Cerebellar cortex (tissue), 1 donor: ENCODE measurements at regions not wholly inside any gene's neighbourhood (a gene's known extent, or its start where the extent isn't known, plus 50 kb on each side); places are given as distances from the start of the nearest gene placed in this dataset.

Source experiments
- DNase-seq: peaks from one replicate; pipeline ENCODE4 v3.0.0-alpha.2; 2015; ENCODE audit warnings: low spot score

DNA sequence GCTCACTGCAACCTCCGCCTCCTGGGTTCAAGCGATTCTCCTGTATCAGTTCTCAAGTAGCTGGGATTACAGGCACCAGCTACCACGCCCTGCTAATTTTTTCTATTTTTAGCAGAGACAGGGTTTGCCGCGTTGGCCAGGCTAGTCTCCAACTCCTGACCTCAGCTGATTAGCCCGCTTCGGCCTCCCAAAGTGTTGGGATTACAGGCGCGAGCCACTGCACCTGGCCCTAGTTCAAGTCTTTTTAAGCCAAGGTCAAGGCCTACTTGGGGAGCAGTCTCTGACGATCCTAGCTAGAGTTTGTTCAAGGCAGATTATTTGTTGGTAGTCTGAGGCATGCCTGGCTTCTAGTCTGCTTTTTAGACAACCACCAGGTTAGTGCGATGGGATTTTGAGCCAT lies 709.5 kb upstream of the COBL start:
- DNase-seq = no peak

DNA sequence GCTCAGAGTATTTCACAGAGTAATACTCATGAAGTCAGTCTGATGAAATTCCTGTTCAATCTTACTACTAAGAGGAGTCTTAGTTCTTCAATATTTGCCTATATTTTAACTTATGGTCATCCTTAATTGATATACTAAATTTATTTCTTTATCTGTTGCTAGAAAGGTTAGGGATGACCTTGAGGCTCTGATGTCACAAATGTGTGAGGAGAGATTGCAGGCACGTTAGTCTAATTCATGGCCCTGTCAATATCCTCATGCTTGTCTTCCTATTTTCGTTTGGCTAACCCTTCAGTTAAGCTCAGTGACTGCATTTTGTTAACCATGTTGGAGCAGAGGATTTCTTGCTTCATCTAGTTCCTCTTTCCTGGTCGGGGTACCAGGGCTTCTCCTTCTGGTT lies 704.7 kb upstream of the COBL start:
- no peak for DNase-seq

DNA sequence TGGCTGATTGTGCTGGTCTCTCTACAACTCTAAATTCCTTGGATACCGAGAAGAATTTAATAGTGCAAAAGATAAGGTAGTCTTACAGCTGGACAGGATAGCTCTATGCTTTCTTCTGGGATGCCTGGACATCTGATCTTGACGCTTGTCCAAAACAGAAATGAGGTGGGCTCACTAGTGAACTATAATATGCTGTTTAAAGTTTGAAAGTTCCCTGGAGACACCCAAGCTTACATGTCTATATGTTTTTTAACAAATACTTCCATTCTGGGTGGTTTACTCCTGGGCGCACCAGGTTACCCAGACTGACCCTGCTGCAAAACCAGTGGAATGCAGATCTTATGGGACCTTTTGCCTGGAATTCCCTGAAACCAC lies 702.1 kb upstream of the COBL start:
- DNase-seq = no peak

DNA sequence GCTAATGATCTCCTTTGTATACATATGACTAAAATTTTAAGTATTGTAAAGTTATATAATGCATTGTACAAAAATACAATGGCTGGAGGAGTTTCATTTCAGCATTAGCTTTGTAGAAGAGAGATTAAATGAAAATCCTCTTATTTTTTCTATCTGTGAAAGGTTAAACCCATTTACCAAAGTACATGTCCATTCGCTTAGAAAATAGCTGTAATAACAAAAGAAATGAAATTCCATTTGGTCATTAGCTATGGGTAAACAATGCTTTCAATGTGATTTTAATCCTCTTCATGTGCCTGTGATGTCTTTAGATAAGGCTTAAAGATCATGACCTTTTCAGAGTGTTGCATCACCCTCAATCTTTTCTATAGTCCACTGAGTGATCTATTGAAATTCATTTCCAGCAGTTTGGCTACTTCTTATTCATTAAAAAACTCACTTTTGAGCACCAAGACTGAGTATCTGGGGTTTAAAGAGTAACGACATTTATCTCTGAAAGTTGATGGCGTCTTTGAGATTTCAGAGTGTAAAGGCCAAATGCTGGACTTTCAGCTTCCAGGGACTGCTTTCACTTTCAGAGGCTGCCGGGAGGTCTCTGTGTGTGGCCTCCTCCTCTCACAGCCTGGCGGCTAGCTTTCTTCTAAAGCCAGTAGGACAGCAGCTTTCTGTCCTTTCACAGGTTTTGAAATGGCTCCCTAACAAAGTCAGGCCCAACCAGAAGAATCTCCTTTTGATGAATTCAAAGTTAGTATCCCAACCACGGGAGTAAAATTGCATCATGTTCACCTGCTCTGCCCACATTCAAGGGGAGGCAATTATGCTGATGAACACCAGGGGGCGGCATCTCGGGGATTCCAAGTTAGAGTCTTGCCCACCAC lies 701.4 kb upstream of the COBL start:
- no peak for DNase-seq

DNA sequence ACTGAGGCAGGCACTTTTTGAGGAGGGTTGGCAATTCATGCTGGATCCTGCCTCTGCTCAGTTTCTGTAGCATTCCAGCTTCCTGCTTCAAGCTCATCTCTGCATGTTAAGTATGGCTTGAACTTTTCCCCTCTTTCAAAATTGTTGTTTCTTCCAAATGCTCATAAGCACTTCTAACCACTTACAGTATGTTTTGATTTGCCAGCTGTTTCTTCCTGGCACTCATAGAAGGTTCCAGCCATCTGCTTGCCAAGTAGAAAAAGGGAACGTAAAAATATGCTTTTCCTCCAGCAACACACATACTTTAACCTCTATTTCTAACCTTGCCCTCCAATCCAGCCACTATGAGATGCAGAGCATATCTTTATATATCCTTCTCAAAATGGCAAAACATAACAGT lies 692.6 kb upstream of the COBL start:
- DNase-seq = no peak

DNA sequence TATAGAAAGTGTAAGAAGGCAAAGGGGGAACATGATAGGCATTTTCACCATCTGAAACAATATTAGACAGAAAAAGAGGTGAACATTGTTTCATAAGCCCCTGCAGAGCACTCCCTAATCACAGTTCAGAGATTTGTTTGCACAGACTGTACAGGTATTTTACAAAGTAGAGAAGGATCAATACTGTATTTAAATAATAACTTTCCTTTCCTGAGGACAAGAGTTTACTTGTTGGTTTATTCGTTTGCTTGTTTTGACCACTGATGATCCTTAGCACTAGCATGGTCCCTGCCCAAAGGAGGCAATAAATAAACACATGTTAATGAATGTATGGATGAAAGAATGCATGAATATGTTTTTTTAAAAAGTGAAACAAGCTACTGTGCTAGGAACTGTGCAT lies 690.1 kb upstream of the COBL start:
- DNase-seq = no peak

DNA sequence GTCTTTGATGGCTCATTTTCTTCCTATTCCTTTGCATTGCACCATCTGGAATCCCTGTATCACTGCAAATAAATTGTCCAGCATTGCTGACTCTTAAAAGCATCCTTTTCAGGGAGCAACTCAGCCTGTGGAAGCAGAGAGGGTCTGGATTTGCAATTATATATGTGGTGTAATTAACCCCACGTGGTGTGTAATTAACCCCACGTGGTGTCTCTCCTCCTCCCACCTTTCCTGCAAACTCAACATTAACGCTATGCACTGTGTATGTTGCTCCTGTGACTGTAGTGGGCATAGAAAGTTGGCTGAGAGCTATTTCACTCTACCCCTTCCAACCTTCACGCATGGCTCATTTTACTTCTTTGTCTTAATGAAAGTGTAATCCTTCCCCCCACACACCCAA lies 689.0 kb upstream of the COBL start:
- DNase-seq = no peak

DNA sequence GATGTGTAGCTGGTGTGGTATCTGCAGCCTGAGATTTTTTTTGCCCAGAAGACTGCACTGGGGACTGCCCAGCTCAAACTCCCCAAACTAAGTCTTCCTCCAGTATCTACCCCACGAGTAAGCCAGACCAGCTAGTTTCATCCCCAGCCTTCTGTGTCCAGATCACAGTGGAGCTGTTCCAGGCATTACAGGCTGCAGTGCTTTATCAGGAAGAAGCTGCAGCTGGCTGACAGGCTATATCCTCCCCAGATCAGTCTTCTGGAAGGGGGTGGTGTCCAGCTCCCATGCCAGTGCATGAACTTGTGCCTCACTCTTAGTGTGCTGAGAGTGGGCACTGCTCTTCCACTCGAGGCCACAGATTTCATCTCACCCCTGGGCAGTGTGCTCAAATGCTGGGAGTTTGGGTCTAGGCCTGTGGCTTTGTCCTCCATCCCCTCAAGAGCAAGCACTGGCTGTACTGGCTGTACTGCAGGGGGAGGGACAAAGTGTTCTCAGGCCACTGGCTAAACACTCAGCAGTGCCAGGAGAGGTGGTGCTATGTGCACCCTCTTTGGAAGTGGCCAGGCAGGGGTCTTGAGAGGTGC lies 679.1 kb upstream of the COBL start:
- DNase-seq = no peak

DNA sequence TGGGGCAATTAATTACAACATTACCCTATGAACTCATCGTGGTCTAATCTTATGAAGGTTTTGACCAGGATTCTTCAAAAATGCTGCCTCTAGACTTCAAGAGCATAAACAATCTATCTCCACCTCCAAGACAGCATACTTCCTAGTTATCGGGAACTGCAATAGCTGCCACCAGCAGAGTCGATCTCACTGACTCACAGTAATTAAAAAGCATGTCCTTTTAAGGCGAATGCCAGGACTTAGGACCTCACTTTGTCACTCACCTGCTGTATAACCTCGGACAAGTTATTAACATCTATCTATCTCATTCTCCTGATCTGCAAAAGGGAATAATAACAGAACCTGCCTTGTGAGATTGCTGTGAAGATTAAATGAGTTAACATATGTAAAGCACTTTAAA lies 666.0 kb upstream of the COBL start:
- no peak for DNase-seq

DNA sequence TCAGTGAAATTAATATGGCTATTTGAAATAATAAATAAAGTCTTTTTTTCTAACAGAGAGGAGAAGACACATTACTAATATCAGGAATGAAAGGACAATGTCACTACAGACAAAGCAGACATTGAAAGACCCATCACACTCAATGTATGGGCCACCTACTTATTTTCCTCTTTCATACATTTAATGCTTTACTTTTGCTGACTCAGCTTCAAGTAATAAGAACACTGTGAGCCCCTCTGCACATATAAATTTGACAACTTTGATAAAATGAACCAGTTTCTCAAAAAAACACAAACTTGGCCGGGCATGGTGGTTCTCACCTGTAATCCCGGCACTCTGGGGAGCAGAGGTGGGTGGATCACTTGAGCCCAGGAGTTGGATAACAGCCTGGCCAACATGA lies 664.2 kb upstream of the COBL start:
- DNase-seq = no peak

DNA sequence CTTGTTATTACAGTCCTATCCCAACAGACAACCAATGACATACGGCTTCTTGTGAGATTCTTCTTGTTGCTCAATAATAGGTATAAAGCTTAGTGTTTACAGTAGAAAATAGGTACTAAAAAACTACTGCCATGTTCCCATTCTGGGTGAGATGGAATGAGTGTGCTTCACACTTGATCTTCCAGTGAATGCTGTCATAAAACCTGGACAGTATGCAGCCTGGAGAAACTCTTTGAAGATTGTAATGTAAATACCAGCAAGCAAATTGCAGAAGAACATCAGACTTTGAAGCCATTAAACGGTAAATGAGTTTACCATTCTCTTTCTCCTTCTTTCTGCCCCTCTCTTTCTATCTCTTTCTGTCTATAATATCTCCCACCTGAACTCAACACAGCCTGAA lies 663.7 kb upstream of the COBL start:
- DNase-seq = no peak

DNA sequence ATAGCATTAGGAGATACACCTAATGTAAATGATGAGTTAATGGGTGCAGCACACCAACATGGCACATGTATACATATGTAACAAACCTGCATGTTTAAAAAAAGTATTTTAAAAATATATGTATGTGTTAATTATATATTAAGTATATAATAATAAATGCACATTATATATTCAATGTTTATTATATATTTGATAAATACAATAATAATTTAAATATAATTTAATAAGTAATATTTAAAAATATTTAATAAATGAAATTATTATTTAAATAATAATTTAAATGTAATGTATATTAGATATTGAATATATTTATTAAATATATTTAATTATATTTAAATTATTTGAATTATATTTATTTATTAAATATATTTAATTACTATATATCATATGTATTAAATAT lies 661.3 kb upstream of the COBL start:
- no peak for DNase-seq

DNA sequence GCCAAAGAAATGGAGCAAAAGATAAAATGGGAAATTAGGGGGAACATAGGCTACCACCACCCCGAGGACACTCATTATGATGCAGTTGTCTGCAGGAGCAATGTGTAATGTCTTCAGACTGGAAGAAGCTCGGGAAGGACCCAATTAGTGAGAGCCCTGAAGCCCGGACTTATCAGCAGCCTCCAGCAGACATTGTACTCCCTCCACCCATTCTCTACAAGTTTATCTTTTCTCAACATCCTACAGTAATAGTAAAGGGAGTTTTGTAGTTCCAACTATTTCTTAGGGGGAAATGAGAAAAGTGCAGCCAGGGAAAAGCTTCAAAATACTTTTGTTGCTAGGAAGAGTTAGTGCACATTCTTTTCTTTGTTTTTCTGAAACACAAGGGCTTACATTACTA lies 657.3 kb upstream of the COBL start:
- DNase-seq = no peak

DNA sequence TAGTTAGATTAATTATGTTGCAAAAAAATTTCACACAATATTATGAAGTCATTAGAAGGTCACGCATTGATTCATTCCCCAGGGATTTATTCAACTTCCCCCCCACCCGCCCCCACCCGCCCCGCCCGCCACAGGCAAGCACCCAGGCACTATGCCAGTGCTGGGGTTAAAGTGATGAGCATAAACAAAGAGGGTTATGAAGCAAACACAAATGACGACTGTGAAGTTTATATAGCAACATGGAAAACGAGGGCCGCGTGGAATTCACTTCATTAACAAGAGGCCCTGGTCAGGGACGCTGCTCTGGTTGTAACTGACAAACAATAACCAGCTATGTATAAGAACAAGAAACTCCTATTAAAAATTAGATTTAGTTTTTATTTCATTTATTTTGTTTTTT lies 656.5 kb upstream of the COBL start:
- DNase-seq = no peak

DNA sequence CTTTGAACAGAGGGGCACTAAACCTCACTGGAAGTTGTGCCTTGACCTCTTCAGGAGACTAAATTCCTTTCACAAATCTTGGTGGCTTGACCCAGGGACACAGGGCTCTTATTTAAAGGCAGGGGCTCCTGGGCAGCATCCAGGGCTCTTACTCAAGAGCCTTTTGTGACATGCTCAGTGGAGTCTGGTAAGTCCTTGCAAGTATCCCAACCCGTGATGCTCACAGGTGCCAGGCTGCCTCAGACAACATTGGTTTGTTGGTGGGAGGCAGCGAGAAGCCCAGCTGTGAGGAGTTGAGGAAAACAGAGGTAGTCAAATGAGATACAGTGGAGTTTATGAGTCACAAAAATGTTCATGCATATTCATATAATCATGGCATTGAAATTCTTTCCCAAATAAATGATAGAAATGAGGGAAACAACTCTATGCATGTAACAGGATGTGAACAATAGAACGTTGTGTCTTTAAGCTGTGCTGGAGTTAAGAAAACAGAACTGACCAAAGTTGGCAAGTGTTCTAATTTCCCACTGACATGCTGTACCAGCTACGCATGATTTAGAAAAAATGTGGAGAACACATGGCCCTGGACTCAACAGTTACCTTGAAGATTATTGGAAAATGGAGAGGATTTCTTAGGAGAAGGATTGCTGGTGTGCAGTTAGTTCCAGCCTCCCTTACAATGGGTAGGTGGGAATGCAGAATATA lies 654.5 kb upstream of the COBL start:
- DNase-seq = no peak

DNA sequence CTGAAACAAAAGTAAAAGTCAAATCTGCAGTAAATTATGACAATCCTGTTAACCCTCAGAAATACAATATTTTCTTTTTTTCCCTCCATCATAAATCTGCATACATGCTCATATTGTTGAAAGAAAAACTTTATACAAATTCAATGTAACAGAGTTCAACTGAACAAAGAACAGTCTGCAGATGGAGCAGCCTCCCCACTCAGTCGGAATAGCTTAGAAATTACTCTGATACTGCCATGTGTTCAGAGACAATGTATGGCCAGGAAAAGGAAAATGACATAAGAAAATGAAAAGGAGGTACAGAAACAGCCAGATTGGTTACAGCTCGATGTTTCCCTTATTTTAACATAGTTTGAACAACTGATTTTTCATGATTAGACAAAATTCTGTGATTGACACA lies 651.9 kb upstream of the COBL start:
- DNase-seq = no peak

DNA sequence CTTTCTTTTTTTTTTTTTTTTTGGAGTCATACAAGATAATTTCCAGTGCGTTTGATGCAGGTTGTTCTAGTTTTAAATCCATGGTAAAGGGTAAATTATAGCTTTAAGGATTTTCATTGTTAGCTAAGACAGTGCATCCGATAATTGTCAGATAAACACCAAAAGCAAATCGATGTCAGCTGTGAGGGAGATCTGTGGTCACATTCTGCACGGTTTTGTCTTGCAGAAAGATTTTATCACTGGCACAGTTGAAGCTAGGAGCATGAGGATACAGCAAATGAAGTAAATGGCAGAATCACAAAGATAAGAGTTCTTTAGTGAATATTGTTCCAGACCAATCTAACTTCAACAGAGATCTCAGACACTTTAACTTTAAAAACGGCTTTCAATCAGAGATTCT lies 648.8 kb upstream of the COBL start:
- DNase-seq = no peak

DNA sequence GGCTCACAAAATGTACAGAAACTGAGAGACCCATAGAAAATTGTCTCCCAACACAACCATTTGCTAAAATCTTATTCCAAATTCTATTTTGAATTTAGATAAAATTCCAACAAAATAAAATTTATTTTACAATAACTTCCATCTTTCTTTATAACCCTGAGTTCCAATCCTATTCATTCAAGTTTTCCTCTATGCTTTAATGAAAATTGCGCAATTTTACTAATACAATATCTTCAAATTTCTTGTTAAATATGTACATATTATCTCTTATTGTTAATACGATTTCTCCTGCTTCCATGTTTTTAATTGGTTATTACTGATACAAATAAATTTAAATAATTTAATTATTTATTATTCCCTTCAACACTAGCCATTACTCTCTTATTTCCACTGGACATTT lies 645.2 kb upstream of the COBL start:
- DNase-seq = no peak

DNA sequence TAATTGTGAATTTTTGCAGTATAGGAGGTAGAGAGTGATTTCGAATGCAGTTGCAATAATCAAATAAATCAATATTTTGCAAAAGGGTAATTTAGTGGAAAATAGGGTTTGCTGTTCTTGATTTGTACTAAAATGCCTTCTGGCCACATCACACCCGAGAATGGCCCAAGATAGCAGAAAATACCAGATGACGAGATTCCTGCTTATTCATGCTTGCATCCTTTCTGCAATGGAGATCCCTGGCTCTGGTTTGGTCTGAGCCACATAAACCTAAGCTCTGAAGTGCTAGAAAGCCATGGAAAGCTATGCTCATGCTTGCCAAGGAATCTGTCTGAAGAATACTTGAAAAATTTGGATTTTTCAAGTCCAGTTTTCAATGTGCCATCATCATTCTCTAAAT lies 634.2 kb upstream of the COBL start:
- DNase-seq = no peak

DNA sequence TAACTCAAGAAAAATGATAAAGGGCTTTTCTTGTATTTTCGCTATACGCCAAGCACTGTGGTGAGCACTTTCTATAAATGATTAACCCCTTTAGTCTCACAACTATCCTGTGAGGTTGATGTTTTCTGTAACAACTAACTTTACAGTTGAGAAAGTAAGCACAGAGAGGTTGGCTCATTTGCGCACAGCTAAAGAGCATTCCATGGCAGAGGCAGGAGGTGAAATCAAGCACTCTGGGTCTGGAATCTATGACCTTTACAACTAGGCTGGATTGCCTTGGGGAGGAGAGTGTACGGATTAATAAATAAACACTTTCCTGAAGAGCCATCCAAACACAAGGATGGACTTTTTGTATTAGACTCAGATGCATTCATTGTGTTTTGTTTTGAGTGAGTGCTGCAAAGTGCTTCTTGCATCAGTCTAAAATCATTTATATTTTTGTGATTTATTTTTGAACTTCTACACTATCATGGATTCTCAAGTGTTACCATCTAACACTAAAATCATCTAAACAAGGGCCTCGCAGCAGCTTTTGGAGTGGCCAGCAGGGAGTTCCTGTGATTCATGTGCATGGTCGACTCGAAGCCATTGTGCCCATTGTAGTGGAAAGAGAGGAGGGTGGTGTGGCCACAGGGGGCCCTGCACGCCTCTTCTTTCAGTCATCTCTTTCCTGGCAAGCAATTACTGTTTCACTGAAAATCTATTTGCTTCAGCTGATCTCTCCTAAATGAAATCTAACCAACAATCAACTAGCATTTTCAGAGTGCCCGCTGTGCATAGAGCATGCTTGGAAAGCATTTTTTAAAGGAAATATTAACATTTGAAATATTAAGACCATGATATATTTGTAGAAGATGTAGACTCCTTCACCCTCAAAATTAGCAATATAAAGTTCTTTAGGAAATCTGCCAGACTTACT lies 633.4 kb upstream of the COBL start:
- DNase-seq = no peak

DNA sequence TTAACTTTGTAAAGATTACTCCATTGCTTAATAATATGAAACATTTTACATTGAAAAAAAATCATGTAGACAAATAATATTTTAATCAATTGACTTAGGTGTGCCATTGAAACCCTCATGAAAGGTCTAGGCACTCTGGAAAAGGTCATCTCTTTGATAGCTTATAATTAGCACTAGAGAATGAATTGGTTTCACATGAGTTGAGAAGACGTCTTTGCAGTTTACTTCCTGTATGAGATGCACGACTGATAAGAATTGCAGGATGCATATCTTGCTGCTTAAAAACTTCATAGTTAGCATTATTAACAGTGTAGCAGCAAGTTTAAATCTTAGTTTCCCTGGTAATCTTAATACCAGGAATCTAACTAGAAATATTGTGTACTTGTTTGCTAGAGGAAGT lies 614.2 kb upstream of the COBL start:
- no peak for DNase-seq

DNA sequence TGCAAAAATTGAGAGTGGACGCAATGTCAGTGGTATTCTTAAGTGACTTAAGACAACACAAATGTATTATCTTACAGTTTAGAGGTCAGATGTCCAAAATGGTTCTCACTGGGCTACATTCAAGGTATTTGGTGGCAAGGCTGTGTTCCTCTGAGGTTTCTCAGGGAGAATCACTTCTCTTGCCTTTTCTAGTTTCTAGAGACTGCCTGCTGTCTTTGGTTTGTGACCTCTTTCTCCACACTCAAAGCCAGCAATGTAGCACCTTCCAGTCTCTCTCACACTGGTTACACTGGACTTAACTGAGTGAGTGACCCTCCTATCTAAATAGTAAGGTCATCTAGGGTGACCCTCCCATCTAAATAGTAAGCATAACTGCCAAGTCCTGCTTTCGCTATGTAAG lies 613.2 kb upstream of the COBL start:
- no peak for DNase-seq
